Breast epithelium (tissue), 3 donors: ENCODE measurements at regions not wholly inside any gene's neighbourhood (a gene's known extent, or its start where the extent isn't known, plus 50 kb on each side); places are given as distances from the start of the nearest gene placed in this dataset.

Experiments
- CTCF ChIP-seq, 3 donors: fragments of 450-650 bp; IDR thresholded peaks; one replicate each; pipeline ENCODE4 v1.5.1; 2016 to 2017; ENCODE audit warnings: antibody characterized with exemption in 3 of 3, mild to moderate bottlenecking in 3 of 3, moderate library complexity in 3 of 3
- POLR2A ChIP-seq: fragments of 450-650 bp; IDR thresholded peaks from one replicate; pipeline ENCODE4 v1.6.1; 2016; ENCODE audit warnings: antibody characterized with exemption, mild to moderate bottlenecking, moderate library complexity

GRCh38 chr7:46833197-46833596 is 748.7 kb downstream of the TNS3 start:
- TF ChIP-seq POLR2A = no peak
- TF ChIP-seq CTCF (IDR thresholded peaks at IDR 0.05) = no peak
